HG03175 (cell line): ENCODE measurements at regions not wholly inside any gene's neighbourhood (a gene's known extent, or its start where the extent isn't known, plus 50 kb on each side); places are given as distances from the start of the nearest gene placed in this dataset.

Source experiments
- ATAC-seq: cut with Tn5 transposase; IDR thresholded peaks from one replicate; pipeline ENCODE4 v1.9.1; 2021; ENCODE audit warnings: mild to moderate bottlenecking, moderate library complexity; ENCODE audit not compliant: unreplicated experiment

- no peak for ATAC-seq
Observed at GRCh38 chr9:18331808-18332209, 142.1 kb upstream of the ADAMTSL1 start.

GRCh38 chr9:18333157-18333556 is 140.8 kb upstream of the ADAMTSL1 start:
- ATAC-seq, result no peak

GRCh38 chr9:18335825-18336224 is 138.1 kb upstream of the ADAMTSL1 start:
- no peak for ATAC-seq

- ATAC-seq, result no peak
Observed at GRCh38 chr9:18338042-18338441, 135.9 kb upstream of the ADAMTSL1 start.

- no peak for ATAC-seq
Observed at GRCh38 chr9:18343784-18344183, 130.2 kb upstream of the ADAMTSL1 start.

- ATAC-seq, result no peak
Observed at GRCh38 chr9:18346745-18347144, 127.2 kb upstream of the ADAMTSL1 start.

GRCh38 chr9:18347386-18348082 is 126.4 kb upstream of the ADAMTSL1 start:
- no peak for ATAC-seq

GRCh38 chr9:18348083-18348475 is 125.9 kb upstream of the ADAMTSL1 start:
- no peak for ATAC-seq

GRCh38 chr9:18349530-18349929 is 124.4 kb upstream of the ADAMTSL1 start:
- no peak for ATAC-seq

GRCh38 chr9:18350036-18350435 is 123.9 kb upstream of the ADAMTSL1 start:
- no peak for ATAC-seq

GRCh38 chr9:18350995-18351595 is 122.9 kb upstream of the ADAMTSL1 start:
- no peak for ATAC-seq

- ATAC-seq, result no peak
Observed at GRCh38 chr9:18352711-18353110, 121.2 kb upstream of the ADAMTSL1 start.

GRCh38 chr9:18353473-18353872 is 120.5 kb upstream of the ADAMTSL1 start:
- ATAC-seq, result no peak

- ATAC-seq, result no peak
Observed at GRCh38 chr9:18357321-18357720, 116.6 kb upstream of the ADAMTSL1 start.

- ATAC-seq, result no peak
Observed at GRCh38 chr9:18358325-18358724, 115.6 kb upstream of the ADAMTSL1 start.

GRCh38 chr9:18359335-18359734 is 114.6 kb upstream of the ADAMTSL1 start:
- ATAC-seq, result no peak

GRCh38 chr9:18360005-18360404 is 113.9 kb upstream of the ADAMTSL1 start:
- no peak for ATAC-seq

- ATAC-seq, result no peak
Observed at GRCh38 chr9:18361646-18362045, 112.3 kb upstream of the ADAMTSL1 start.

GRCh38 chr9:18362166-18362565 is 111.8 kb upstream of the ADAMTSL1 start:
- no peak for ATAC-seq

- peak; percentile 53 for ATAC-seq
Observed at GRCh38 chr9:18362901-18363685, 110.9 kb upstream of the ADAMTSL1 start.

- ATAC-seq, result no peak
Observed at GRCh38 chr9:18365651-18366050, 108.3 kb upstream of the ADAMTSL1 start.

- peak; percentile 52 for ATAC-seq
Observed at GRCh38 chr9:18366184-18366583, 107.8 kb upstream of the ADAMTSL1 start.
